Renal cortex interstitium (tissue), 11 donors: ENCODE measurements at regions not wholly inside any gene's neighbourhood (a gene's known extent, or its start where the extent isn't known, plus 50 kb on each side); places are given as distances from the start of the nearest gene placed in this dataset.
A peak's percentile ranks its signal among the peaks of the same experiment; 100 is the strongest.
"Not testable (repeated sequence)": the region's sequence is repeated elsewhere in the genome, so short reads cannot be mapped to it uniquely, and the experiment has no call there.

Experiments used
- DNase-seq, 11 donors: peaks; one replicate each; pipeline ENCODE4 v3.0.0-alpha.2; 2013; ENCODE audit warnings: low read depth in 9 of 11, low spot score in 4 of 11; ENCODE audit errors: extremely low read depth in 1 of 11

- DNase-seq, result no peak
Observed at GRCh38 chr18:62442391-62442790, 80.4 kb upstream of the ZCCHC2 start.

GRCh38 chr18:62445386-62445917 is 77.4 kb upstream of the ZCCHC2 start:
- no peak for DNase-seq

- DNase-seq, result no peak
Observed at GRCh38 chr18:62446511-62446910, 76.3 kb upstream of the ZCCHC2 start.

- DNase-seq, result no peak
Observed at GRCh38 chr18:62447652-62448051, 75.2 kb upstream of the ZCCHC2 start.

GRCh38 chr18:62448426-62448825 is 74.4 kb upstream of the ZCCHC2 start:
- no peak for DNase-seq

- no peak for DNase-seq
Observed at GRCh38 chr18:62449490-62450104, 73.2 kb upstream of the ZCCHC2 start.

- DNase-seq, result no peak
Observed at GRCh38 chr18:62450175-62450545, 72.7 kb upstream of the ZCCHC2 start.

- peak in 3 of 11 donors; percentile 12 to 32 (median 13) for DNase-seq
Observed at GRCh38 chr18:62450546-62451410, 72.0 kb upstream of the ZCCHC2 start.

GRCh38 chr18:62452280-62452831 is 70.5 kb upstream of the ZCCHC2 start:
- peak in 1 of 11 donors; percentile 5 for DNase-seq

- DNase-seq, result no peak
Observed at GRCh38 chr18:62453864-62454263, 69.0 kb upstream of the ZCCHC2 start.

GRCh38 chr18:62454527-62454926 is 68.3 kb upstream of the ZCCHC2 start:
- DNase-seq, result no peak

- no peak for DNase-seq
Observed at GRCh38 chr18:62455222-62455621, 67.6 kb upstream of the ZCCHC2 start.

GRCh38 chr18:62457877-62458276 is 64.9 kb upstream of the ZCCHC2 start:
- no peak for DNase-seq

GRCh38 chr18:62458346-62458745 is 64.5 kb upstream of the ZCCHC2 start:
- DNase-seq, result no peak

- no peak for DNase-seq
Observed at GRCh38 chr18:62458868-62459716, 63.7 kb upstream of the ZCCHC2 start.

GRCh38 chr18:62460851-62461300 is 61.9 kb upstream of the ZCCHC2 start:
- no peak for DNase-seq

- no peak for DNase-seq
Observed at GRCh38 chr18:62461591-62461990, 61.2 kb upstream of the ZCCHC2 start.

GRCh38 chr18:62464266-62464665 is 58.6 kb upstream of the ZCCHC2 start:
- DNase-seq, result no peak

- not testable (repeated sequence) for DNase-seq
Observed at GRCh38 chr18:62469131-62469530, 53.7 kb upstream of the ZCCHC2 start.
